Keratinocyte (primary cell): ENCODE measurements at regions not wholly inside any gene's neighbourhood (a gene's known extent, or its start where the extent isn't known, plus 50 kb on each side); places are given as distances from the start of the nearest gene placed in this dataset.

Experiments used
- EZH2 ChIP-seq: IDR thresholded peaks from one replicate; pipeline ENCODE4 v1.6.1; 2012; ENCODE audit warnings: inconsistent platforms, mild to moderate bottlenecking, low read length, moderate library complexity
- TF ChIP-seq, protein P1 (sequence below), 3 experiments: IDR thresholded peaks in 1 of 3; conservative IDR thresholded peaks in 1 of 3; optimal IDR thresholded peaks in 1 of 3; 2 replicates in 2 of 3; 3 replicates in 1 of 3; pipeline versions ENCODE3 to v1.5.1; 2011; ENCODE audit warnings: low read length in 3 of 3, mild to moderate bottlenecking in 3 of 3, moderate library complexity in 2 of 3, control low read depth in 1 of 3, inconsistent platforms in 1 of 3; ENCODE audit not compliant: insufficient read depth in 2 of 3; ENCODE audit errors: extremely low read depth in 1 of 3

DNA sequence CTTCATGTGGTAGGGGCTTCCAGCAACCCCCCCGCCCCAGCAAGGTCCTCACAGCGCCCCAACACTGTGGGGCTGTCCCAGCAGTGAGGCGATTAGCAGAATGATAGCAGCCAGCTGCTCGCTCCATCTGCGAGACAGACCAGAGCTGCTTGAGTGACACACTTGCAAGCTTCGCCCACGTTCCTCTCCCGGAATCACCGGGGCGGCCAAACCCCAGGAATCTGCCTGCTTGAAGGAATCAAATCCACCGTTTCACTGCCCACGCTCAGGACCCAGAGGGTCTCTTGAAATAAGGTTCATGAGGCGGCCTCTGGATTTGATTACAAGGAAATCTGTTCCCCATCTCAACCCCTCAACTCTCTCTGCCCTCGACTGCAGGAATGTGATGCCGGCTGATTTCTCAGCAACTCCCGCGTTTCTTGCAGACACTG lies 356.0 kb downstream of the C16orf95 start:
- TF ChIP-seq EZH2: no peak
- TF ChIP-seq, protein P1, sequence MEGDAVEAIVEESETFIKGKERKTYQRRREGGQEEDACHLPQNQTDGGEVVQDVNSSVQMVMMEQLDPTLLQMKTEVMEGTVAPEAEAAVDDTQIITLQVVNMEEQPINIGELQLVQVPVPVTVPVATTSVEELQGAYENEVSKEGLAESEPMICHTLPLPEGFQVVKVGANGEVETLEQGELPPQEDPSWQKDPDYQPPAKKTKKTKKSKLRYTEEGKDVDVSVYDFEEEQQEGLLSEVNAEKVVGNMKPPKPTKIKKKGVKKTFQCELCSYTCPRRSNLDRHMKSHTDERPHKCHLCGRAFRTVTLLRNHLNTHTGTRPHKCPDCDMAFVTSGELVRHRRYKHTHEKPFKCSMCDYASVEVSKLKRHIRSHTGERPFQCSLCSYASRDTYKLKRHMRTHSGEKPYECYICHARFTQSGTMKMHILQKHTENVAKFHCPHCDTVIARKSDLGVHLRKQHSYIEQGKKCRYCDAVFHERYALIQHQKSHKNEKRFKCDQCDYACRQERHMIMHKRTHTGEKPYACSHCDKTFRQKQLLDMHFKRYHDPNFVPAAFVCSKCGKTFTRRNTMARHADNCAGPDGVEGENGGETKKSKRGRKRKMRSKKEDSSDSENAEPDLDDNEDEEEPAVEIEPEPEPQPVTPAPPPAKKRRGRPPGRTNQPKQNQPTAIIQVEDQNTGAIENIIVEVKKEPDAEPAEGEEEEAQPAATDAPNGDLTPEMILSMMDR (optimal IDR thresholded peaks at IDR 0.05 in 1 of 3, IDR thresholded peaks at IDR 0.05 in 1 of 3, conservative IDR thresholded peaks at IDR 0.05 in 1 of 3; ENCODE audit: extremely low read depth in 1 of 3, insufficient read depth in 2 of 3, low read length in 3 of 3): no peak
